ENCODE measurements at regions not wholly inside any gene's neighbourhood (a gene's known extent, or its start where the extent isn't known, plus 50 kb on each side); places are given as distances from the start of the nearest gene placed in this dataset.

GRCh38 chr14:97274626-97275025, 477.4 kb downstream of the VRK1 start:
- no peaks in the 10 kb centered on the region for H3K9me3 ChIP-seq (ENCODE audit: control insufficient read depth in 4 of 4, insufficient read depth in 3 of 4, low read length in 3 of 4)
- no peaks in the 10 kb centered on the region for H3K4me1 ChIP-seq (ENCODE audit: control insufficient read depth in 5 of 5, insufficient read depth in 5 of 5, low read length in 5 of 5)
- ATAC-seq (ENCODE audit: insufficient read depth, low FRiP score): no peak
- no peak overlapping the region for H3K27ac ChIP-seq (ENCODE audit: low read depth in 1 of 2, low read length in 1 of 2)
- H3K36me3 ChIP-seq (ENCODE audit: control insufficient read depth in 4 of 4, insufficient read depth in 4 of 4, low read length in 4 of 4): no peaks in the 10 kb centered on the region
- DNase-seq: no peak
- H3K4me3 ChIP-seq: no peak overlapping the region
- no peak overlapping the region for H3K9ac ChIP-seq (ENCODE audit: insufficient read depth in 1 of 2, low read length in 2 of 2)
- peaks cover 0 to 7% (median 2%) of the 10 kb centered on the region in 3 donors for H3K27me3 ChIP-seq (ENCODE audit: control insufficient read depth in 3 of 3, insufficient read depth in 3 of 3, low read length in 2 of 3)
- 76 to 91% methylated on average over 8 of the region's 8 CpGs for WGBS, 2 donors
- no peak for TF ChIP-seq CTCF (IDR thresholded peaks at IDR 0.05; ENCODE audit: control extremely low read depth, extremely low read depth)

GRCh38 chr14:97275276-97275675, 478.1 kb downstream of the VRK1 start:
- 83 to 85% methylated on average over 3 of the region's 3 CpGs for WGBS, 2 donors
- no peak overlapping the region for H3K4me3 ChIP-seq
- no peaks in the 10 kb centered on the region for H3K9me3 ChIP-seq (ENCODE audit: control insufficient read depth in 4 of 4, insufficient read depth in 3 of 4, low read length in 3 of 4)
- H3K36me3 ChIP-seq (ENCODE audit: control insufficient read depth in 4 of 4, insufficient read depth in 4 of 4, low read length in 4 of 4): no peaks in the 10 kb centered on the region
- H3K27me3 ChIP-seq (ENCODE audit: control insufficient read depth in 3 of 3, insufficient read depth in 3 of 3, low read length in 2 of 3): peaks cover 0 to 7% (median 2%) of the 10 kb centered on the region in 3 donors
- H3K4me1 ChIP-seq (ENCODE audit: control insufficient read depth in 5 of 5, insufficient read depth in 5 of 5, low read length in 5 of 5): no peaks in the 10 kb centered on the region
- DNase-seq (no peak), ATAC-seq (ENCODE audit: insufficient read depth, low FRiP score) (no peak)
- H3K27ac ChIP-seq (ENCODE audit: low read depth in 1 of 2, low read length in 1 of 2): no peak overlapping the region
- no peak overlapping the region for H3K9ac ChIP-seq (ENCODE audit: insufficient read depth in 1 of 2, low read length in 2 of 2)
- no peak for TF ChIP-seq CTCF (IDR thresholded peaks at IDR 0.05; ENCODE audit: control extremely low read depth, extremely low read depth)

- Histone ChIP-seq H3K36me3 (ENCODE audit: control insufficient read depth in 4 of 4, insufficient read depth in 4 of 4, low read length in 4 of 4) (no peaks in the 10 kb centered on the region), H3K4me1 (ENCODE audit: control insufficient read depth in 5 of 5, insufficient read depth in 5 of 5, low read length in 5 of 5) (no peaks in the 10 kb centered on the region), H3K4me3 (no peak overlapping the region), H3K27ac (ENCODE audit: low read depth in 1 of 2, low read length in 1 of 2) (no peak overlapping the region), H3K27me3 (ENCODE audit: control insufficient read depth in 3 of 3, insufficient read depth in 3 of 3, low read length in 2 of 3) (peaks cover 0 to 7% (median 2%) of the 10 kb centered on the region in 3 donors), H3K9ac (ENCODE audit: insufficient read depth in 1 of 2, low read length in 2 of 2) (no peak overlapping the region), H3K9me3 (ENCODE audit: control insufficient read depth in 4 of 4, insufficient read depth in 3 of 4, low read length in 3 of 4) (no peaks in the 10 kb centered on the region)
- TF ChIP-seq CTCF (IDR thresholded peaks at IDR 0.05; ENCODE audit: control extremely low read depth, extremely low read depth): no peak
- no peak for ATAC-seq (ENCODE audit: insufficient read depth, low FRiP score)
- no peak for DNase-seq
- WGBS, 2 donors: 19 to 48% methylated on average over 4 of the region's 4 CpGs
Measured at GRCh38 chr14:97276573-97276972, 479.4 kb downstream of the VRK1 start.

GRCh38 chr14:97277711-97278110, 480.5 kb downstream of the VRK1 start:
- no peak overlapping the region for H3K4me3 ChIP-seq
- H3K36me3 ChIP-seq (ENCODE audit: control insufficient read depth in 4 of 4, insufficient read depth in 4 of 4, low read length in 4 of 4): no peaks in the 10 kb centered on the region
- DNase-seq (no peak), ATAC-seq (ENCODE audit: insufficient read depth, low FRiP score) (no peak)
- no peak overlapping the region for H3K27ac ChIP-seq (ENCODE audit: low read depth in 1 of 2, low read length in 1 of 2)
- no peaks in the 10 kb centered on the region for H3K4me1 ChIP-seq (ENCODE audit: control insufficient read depth in 5 of 5, insufficient read depth in 5 of 5, low read length in 5 of 5)
- 46 to 65% methylated on average over 9 of the region's 9 CpGs for WGBS, 2 donors
- H3K27me3 ChIP-seq (ENCODE audit: control insufficient read depth in 3 of 3, insufficient read depth in 3 of 3, low read length in 2 of 3): peaks cover 0 to 7% (median 2%) of the 10 kb centered on the region in 3 donors
- no peak overlapping the region for H3K9ac ChIP-seq (ENCODE audit: insufficient read depth in 1 of 2, low read length in 2 of 2)
- no peak for TF ChIP-seq CTCF (IDR thresholded peaks at IDR 0.05; ENCODE audit: control extremely low read depth, extremely low read depth)
- H3K9me3 ChIP-seq (ENCODE audit: control insufficient read depth in 4 of 4, insufficient read depth in 3 of 4, low read length in 3 of 4): no peaks in the 10 kb centered on the region

Data from lung (tissue), 11 donors.